GM13976 (cell line): ENCODE measurements at regions not wholly inside any gene's neighbourhood (a gene's known extent, or its start where the extent isn't known, plus 50 kb on each side); places are given as distances from the start of the nearest gene placed in this dataset.
"Not testable (repeated sequence)": the region's sequence is repeated elsewhere in the genome, so short reads cannot be mapped to it uniquely, and the experiment has no call there.

Source experiments
- DNase-seq: peaks from one replicate; pipeline ENCODE4 v3.0.0; 2012; ENCODE audit warnings: low spot score
- in situ Hi-C: fragments of 300-500 bp; cut with MboI; formaldehyde crosslinking; loops from one replicate; pipeline ENCODE4 v1.12.0; 2022; ENCODE audit warnings: low sequenced_read_pairs, mixed read lengths, inconsistent platforms; ENCODE audit not compliant: unreplicated experiment
- TF ChIP-seq, protein P1 (sequence below): IDR thresholded peaks from 2 replicates; pipeline ENCODE4 v1.5.1; 2012; ENCODE audit warnings: borderline replicate concordance, mild to moderate bottlenecking; ENCODE audit not compliant: insufficient read depth; ENCODE audit errors: extremely low read depth, missing control alignments, control extremely low read depth

DNA sequence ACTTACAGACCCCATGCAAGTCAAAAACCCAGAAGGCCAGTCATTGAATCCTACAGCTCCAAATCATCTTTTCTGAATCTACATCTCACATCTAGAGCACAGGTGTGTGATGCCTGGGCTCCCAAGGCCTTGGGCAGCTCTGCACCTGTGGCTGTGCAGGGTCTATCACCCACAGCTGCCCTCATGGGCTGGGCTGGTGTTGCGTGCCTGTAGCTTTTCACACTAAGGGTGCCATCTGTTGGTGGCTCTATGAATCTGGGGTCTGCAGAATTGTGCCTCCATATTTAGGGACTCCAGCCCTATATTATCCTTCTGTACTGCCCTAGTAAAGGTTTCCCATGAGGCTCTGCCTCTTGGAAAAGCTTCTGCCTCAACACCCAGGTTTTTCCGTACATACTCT, 407.6 kb downstream of the TUBA3C start:
- DNase-seq, in situ Hi-C loops: not testable (repeated sequence)

DNA sequence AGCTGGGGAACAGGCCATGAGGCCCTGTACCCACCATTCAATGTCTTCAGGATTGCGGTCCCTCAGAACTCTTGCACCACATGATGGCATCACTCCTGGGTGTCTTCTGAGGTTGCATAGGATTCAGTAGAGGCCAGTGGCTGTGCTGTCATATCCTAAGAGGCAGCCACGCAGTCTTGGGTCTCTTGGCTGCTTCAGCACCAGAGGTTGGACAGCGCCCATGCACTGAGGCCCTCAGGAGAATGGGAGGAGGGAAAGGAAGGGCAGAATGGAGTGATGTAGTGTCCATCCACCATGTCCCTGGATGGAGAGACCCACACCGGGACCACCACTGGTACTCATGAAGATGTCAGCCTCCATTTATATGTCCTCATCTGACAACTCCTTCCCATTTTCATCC, 439.9 kb downstream of the TUBA3C start:
- in situ Hi-C loops, DNase-seq: not testable (repeated sequence)

DNA sequence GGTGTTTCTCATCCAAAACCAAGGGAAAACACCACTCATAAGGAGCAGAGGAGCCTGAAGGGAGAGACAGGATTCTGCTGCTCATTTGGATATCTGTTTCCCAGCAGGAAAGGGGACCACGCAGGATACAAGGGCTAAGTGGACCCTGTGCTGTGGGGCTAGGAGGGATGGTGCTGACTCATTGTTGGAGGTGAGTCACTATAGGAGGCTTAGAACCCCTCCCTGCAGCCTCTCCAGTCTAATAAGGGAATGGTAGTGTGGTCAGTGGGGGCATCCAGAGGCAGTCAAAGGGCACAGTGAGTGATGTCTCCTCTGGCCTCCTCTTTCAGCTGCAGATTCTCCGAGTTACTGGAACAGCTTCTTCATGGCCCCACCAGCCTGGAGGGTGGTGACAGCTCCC, 442.3 kb downstream of the TUBA3C start:
- in situ Hi-C loops: no loop called here
- DNase-seq: no peak
- TF ChIP-seq, protein P1, sequence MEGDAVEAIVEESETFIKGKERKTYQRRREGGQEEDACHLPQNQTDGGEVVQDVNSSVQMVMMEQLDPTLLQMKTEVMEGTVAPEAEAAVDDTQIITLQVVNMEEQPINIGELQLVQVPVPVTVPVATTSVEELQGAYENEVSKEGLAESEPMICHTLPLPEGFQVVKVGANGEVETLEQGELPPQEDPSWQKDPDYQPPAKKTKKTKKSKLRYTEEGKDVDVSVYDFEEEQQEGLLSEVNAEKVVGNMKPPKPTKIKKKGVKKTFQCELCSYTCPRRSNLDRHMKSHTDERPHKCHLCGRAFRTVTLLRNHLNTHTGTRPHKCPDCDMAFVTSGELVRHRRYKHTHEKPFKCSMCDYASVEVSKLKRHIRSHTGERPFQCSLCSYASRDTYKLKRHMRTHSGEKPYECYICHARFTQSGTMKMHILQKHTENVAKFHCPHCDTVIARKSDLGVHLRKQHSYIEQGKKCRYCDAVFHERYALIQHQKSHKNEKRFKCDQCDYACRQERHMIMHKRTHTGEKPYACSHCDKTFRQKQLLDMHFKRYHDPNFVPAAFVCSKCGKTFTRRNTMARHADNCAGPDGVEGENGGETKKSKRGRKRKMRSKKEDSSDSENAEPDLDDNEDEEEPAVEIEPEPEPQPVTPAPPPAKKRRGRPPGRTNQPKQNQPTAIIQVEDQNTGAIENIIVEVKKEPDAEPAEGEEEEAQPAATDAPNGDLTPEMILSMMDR: no peak

DNA sequence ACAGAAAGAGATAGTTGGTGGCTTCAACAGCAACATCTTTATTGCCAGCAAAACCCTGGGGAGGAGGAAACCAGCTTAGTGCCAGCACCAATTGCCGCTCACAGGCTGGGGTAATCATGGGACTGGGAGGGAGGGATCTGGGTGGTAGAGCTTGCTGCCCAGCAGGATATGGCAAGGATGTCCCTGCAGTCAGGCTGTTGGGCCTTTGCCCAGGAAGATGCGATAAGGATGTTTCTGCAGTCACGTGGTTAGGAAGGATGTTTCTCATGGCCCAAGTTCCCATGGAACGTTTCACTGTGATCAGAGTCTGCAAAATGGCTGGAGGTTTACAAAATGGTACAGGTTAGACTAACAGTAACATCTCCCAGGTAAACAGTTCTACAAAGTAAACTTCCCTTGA, 443.5 kb downstream of the TUBA3C start:
- in situ Hi-C loops, DNase-seq: not testable (repeated sequence)

DNA sequence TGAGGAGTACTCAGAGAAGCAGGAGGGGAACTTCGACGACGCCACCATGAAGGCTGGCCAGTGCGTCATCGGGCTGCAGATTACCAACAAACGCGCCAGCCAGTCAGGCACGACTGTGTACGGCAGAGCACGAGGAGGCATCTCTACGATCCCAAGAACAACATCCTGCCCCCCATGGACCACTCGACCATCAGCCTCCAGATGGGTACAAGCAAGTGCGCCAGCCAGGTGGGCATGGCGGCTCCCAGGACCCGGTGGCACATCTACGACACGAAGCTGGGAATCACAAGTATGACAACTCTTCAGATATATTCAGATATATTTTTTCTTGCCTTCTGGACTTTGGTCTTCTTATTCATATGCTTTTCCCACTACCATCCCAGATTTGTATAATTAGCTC, 454.5 kb downstream of the TUBA3C start:
- DNase-seq, in situ Hi-C loops: not testable (repeated sequence)

DNA sequence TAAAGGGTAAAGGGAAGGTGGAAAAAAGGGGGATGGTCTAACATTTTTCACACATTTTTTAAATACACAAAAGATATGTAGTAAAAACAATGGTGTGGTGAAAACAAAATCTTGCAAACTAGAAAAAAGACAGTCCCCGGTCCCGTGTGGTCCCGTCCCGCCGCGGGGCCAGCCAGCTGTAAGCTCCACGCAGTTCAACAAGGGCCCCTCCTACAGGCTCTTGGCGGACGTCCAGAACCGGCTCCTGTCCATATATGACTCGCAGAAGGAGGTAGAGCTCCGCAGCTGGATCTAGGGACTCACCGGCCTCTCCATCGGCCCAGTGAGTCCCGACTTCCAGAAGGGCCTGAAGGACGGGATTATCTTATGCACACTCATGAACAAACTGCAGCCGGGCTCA, 455.1 kb downstream of the TUBA3C start:
- in situ Hi-C loops, DNase-seq: not testable (repeated sequence)

DNA sequence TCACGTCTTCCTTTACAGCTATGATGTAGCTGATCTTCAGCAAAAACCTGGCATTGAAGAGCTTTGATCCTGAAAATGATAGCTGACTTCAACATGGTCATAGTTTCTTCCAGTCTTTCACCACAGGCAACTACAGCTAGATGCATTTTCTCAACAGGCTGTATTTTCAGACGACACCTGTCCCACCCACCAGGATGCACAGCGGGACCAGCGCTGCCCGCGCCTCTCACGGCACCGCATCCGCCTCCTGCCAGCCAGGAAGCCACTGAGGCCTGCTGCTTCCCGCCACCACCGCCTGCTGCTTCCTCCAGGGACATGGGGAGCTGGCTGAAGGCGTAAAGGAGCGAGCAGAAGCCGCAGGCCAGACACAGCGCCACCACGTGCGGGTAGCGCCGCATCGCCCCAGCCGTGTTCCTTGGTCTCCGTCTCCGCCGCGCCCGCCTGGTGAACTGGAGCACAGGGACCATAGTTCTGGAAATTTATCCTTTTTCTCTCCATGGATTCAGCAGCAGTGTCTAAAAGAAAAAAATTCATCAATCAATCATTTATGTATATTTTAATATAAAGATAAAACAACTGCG, 456.3 kb downstream of the TUBA3C start:
- DNase-seq, in situ Hi-C loops: not testable (repeated sequence)

DNA sequence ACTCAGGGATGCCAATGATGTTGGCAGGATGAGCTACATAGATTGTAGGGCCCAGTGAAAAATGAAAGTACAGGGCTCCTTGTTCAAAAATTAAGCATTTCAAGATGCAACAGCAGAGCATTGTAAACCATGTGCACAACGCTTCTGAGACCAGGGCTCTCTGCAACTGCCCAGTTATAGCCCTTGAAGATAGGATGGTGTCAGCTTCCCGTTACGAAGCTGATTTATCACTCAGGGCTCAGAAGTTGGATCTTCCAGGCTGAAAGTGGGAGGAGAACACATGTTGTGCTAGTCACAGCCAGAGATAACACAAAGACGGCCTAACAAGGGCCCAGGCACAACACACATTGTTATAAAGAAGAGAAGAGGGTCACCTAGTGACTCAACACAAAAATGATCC, 466.7 kb downstream of the TUBA3C start:
- in situ Hi-C loops: no loop called here
- TF ChIP-seq, protein P1: no peak
- DNase-seq: no peak

DNA sequence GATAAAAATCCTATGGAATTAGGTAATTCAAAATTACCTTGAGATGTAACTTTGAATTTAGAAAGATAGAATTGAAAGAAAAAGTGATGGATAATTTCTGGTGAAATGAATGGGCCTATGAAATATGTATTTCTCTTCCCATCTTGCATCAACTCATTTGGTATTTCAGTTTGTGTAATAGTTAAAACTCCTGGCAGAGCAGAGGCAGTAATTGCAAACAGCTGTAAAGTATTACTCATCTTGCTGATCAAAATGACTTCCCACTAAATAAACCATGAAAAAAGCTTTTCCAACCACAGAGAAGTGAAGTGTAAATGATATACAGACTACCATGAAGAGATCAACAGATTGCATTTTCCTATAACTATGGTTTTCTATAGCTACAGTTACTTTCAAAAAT, 471.0 kb downstream of the TUBA3C start:
- in situ Hi-C loops, DNase-seq: not testable (repeated sequence)

DNA sequence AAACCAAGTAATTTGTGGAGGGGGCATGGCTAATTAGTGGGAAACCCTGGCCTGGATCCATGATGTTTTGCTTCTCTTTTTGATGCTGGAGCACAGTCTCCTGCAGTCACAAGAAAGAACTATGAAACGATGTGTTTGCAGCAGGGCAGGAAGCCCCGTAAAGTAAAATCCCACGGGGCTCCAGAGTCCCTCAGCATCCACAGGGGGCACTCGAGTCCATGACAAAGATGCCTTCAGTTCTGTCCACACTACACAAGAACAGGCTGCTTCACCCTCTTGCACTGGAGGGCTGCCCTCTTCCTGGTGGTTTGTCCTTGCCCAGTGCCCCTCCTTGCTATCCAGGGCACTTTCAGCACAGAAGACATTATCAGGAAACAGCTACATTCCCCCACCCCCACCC, 475.1 kb downstream of the TUBA3C start:
- in situ Hi-C loops, DNase-seq: not testable (repeated sequence)

DNA sequence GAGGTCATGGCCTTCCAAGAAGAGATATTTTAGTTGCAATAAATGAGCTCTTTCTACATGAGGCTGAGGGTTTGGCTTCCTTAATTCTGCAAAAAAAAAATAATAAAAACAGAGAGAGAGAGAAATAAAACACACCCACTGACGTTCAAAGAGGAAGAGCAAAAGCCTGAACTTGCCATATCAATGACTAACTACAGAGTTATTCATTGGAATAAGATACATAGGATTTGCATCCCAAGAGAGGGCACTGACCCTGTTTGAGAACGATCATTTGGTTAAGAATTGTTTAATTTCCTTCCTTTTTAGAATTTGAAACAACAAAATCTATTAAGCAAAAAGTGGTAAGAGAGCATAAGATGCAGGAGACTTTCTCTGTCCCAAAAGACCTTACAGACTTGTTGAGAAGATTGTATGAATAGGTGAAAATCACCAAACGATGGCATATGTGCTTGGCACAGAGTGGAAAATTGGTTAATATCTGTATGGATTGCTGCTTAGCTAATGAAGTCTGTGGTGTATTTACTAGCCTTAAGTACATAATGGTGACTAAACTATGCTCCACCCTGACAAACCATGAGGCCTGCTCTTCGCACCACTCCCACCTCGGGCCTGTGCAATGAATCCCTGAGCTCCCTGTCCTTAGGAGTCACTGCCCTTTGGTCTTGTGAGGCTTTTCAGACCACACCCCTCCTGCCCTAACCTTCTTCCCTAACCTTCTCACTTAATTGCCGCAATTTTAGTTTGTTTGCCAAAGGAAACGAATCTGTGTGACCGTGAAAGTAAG, 479.0 kb downstream of the TUBA3C start:
- in situ Hi-C loops, DNase-seq: not testable (repeated sequence)

DNA sequence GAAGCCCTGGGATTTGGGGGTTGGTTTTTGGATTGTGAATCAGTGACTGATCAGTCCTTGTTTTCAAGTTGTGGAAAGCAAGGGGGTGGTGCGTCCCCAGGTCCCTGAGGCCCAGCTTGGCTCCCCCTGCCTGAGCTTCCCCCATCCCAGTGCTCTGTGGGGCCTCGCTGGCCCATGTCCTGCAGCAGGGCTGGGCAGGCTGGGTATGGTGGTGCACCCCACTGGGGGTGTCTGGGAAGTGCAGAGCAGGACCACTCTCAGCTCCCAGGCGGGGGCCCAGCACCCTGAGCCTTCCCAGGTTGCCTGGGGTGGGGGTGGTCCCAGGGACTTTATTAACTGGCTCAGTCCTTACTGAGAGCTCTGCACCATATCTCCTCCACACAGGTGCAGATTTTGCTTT, 483.3 kb downstream of the TUBA3C start:
- in situ Hi-C loops, DNase-seq: not testable (repeated sequence)

DNA sequence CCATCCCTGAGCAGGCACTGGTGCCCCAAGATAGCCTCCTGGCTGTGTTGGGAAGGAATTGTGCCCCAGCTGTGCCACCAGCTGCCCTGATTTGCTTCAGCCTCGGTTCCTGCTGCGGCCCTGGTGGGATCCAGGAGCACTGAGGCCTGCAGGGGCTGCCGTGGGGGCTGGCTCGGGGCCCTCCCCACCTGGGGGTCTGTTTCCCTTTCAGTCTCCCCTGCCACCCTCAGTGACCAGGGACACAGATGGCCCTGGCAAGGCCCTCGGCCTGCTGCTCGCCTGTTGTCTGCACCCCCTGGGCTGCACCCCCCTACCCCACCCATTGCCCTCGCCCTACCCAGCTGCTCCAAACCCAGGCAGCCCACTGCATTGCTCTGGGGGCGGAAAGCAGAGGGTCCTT, 483.8 kb downstream of the TUBA3C start:
- in situ Hi-C loops, DNase-seq: not testable (repeated sequence)

DNA sequence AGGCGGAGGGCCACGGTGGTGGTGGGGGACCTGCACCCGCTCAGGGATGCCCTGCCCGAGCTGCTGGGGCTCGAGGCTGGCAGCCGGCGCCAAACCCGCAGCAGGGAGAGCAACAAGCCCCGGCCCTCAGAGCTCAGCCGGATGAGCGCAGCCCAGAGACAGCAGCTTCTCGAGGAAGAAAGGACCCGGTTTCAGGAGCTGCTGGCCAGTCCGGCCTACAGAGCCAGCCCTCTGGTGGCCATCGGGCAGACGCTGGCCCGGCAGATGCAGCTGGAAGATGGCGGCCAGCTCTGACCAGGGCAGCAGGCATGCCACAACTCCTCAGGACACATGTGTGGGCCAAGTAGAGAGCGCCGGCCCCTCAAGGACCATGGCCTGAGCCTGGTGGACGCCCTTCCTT, 484.4 kb downstream of the TUBA3C start:
- DNase-seq, in situ Hi-C loops: not testable (repeated sequence)

DNA sequence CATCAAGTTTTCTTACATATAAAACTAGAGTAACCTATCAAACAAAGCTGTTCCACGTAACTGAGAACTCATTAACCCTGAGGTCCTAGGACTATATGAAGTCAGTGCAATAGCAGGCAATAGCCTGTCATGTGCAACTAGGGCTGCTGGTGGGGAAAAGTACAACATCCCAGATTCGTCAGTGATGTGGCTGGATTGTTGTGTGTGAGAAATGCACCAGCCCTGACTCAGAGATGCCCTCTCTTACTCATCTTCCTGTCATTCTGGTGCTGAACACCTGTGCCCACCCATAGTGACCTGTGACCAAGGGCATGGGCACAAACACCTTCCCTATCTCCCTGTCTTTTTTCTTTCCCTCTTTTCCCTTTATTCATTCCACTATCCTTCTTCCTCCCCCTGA, 504.2 kb downstream of the TUBA3C start:
- in situ Hi-C loops, DNase-seq: not testable (repeated sequence)

DNA sequence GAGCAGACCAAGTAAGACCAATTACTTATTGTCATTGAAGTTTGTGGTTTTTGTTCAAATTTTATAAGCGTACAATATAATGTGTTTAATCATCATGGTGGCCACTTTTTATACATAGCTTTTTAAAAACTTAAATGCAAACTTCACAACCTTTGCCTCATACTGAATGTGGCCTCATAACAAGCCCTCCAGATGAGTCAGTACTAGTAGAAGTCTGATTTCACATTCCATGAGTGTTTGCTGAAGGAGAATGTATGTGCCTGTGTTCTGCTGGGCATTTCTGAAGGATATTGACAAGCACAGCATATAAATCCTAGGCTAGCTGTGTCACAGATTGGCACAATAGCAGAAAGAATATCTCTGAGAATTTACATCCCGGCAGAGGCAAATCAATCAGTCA, 506.4 kb downstream of the TUBA3C start:
- in situ Hi-C loops, DNase-seq: not testable (repeated sequence)

DNA sequence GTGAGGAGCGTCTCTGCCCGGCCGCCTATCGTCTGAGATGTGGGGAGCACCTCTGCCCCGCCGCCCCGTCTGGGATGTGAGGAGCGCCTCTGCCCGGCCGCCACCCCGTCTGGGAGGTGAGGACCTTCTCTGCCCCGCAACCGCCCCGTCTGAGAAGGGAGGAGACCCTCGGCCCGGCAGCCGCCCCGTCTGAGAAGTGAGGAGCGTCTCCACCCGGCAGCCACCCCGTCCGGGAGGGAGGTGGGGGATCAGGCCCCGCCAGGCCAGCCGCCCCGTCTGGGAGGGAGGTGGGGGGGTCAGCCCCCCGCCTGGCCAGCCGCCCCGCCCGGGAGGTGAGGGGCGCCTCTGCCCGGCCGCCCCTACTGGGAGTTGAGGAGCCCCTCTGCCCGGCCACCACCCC, 507.8 kb downstream of the TUBA3C start:
- not testable (repeated sequence) for DNase-seq
- in situ Hi-C loops: loop anchor here (25.0 kb wide), 1 partner anchor 914 kb away; no protein-coding TSS in a partner anchor
